HG03103 (cell line): ENCODE measurements at regions not wholly inside any gene's neighbourhood (a gene's known extent, or its start where the extent isn't known, plus 50 kb on each side); places are given as distances from the start of the nearest gene placed in this dataset.

Experiments used
- ATAC-seq: cut with Tn5 transposase; IDR thresholded peaks from one replicate; pipeline ENCODE4 v1.9.1; 2021; ENCODE audit warnings: low read depth; ENCODE audit not compliant: unreplicated experiment

GRCh38 chr5:135128361-135128760 is 94.3 kb upstream of the PITX1 start:
- no peak for ATAC-seq

GRCh38 chr5:135127439-135128240 is 93.6 kb upstream of the PITX1 start:
- ATAC-seq = no peak

DNA sequence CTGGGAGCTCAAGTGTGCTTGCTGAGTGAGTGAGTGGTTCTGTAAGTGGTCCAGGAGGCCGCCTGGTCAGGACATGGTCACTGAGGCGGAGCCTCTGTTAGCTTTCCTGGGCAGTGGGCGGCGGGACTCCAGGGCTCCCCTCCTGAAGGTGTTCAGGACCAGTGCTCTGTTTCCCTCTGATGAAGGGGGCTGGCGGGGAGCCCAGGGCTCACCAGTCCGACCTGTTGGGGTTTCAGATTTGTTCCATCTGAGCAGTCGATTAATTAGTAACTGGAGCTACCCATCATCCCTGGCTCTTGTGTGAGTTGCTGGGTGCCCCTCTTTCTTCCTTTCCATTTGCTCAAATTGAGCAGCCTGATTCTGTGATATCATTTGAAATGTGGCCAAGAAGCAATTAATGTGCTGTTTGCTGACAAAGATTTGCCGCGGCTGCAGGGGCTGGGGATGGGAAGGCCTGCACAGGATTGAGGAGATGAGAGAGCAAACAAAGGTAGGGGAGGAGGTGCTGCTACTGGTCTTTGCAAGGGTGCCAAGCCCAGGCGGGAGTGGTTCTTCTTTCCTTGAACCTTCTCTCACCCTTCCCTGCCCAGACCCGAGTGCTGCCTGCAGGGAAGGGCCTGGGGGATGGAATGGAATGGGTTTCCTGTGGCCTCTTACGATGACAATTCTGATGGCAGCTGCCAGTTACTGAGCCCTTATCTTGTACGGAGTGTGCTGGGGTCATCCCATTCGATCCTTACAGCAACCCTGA is 92.8 kb upstream of the PITX1 start:
- no peak for ATAC-seq

DNA sequence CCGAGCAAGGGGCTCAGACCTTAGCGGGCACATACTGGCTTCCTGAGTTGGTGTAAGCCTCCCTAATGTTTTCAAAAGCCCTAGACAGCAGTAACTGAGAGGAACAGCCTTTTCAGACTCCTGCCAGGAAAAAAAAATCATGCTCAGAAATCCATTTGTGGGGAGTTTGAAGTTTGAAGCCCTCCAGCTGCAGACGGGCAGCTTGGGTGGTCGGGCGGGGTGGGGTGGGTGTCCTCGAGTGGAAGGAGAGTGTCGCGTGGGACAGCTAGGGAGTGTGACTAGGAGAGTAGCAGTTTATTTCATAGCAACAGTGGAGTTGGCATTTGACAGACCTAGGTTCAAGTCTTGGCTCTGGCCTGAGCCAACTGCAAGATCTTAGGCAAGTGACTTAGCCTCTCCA is 90.7 kb upstream of the PITX1 start:
- ATAC-seq = no peak

DNA sequence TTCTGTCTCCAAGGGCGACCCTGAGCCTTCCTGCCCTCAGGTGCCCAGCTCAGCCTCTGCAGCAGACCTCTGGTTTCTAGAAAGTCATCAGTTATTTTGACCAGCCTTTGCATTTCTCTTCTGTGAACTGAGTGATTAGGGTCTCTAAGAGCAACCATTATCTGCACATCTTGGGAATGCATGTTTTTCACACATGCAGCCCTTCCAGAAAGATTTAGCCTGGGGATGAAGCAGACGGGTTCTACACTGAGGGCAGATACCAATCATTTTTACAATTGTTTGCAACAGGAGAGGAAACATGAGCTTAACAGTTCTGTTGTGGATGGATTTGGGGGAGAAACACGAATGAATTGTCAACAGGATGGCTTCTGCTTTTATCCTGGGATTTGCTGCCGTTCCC is 90.1 kb upstream of the PITX1 start:
- ATAC-seq = no peak

GRCh38 chr5:135122797-135123196 is 88.8 kb upstream of the PITX1 start:
- no peak for ATAC-seq

DNA sequence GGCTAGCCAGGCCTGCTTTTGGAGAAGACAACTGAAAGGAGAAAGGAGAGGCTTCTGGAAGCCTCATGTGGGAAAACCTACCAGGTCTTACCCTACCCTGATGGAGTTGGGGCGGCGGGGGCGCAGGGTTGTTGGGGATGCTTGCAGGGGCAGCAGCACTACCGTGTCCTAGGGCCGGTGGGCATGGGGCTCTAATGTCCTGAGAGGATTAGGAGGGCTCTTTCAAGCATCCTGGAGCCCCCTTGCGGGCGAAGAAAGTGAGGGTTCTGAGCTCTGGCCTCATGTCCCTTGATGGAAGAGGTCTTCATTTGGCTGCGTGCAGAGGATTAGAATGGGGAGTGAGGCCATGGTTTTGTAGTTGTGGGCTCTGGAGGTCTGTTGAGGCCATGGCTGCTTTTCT is 86.9 kb upstream of the PITX1 start:
- no peak for ATAC-seq

GRCh38 chr5:135119481-135119880 is 85.5 kb upstream of the PITX1 start:
- no peak for ATAC-seq

GRCh38 chr5:135117590-135117989 is 83.6 kb upstream of the PITX1 start:
- ATAC-seq = no peak

GRCh38 chr5:135116160-135116561 is 82.1 kb upstream of the PITX1 start:
- ATAC-seq = no peak

DNA sequence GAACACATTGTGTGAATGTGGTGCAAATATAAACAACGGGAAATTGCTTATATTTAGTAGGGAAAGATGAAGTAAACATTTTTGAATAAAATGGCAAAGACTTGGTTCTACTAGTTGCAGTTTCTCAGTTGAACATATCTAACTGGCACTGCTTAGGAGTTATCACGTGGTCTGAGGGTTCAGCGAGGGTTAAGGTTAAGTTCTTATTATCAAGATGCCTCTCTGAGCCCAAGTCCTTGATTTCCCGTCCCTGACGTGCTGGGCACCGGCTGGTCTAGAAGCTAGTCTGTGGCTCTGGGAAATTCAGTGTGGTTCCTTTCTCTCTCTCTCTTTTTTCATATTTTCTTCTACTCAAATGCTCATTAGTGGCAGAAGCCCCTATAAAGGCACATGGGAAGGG is 81.6 kb upstream of the PITX1 start:
- ATAC-seq = no peak

GRCh38 chr5:135114759-135115158 is 80.7 kb upstream of the PITX1 start:
- ATAC-seq = no peak

DNA sequence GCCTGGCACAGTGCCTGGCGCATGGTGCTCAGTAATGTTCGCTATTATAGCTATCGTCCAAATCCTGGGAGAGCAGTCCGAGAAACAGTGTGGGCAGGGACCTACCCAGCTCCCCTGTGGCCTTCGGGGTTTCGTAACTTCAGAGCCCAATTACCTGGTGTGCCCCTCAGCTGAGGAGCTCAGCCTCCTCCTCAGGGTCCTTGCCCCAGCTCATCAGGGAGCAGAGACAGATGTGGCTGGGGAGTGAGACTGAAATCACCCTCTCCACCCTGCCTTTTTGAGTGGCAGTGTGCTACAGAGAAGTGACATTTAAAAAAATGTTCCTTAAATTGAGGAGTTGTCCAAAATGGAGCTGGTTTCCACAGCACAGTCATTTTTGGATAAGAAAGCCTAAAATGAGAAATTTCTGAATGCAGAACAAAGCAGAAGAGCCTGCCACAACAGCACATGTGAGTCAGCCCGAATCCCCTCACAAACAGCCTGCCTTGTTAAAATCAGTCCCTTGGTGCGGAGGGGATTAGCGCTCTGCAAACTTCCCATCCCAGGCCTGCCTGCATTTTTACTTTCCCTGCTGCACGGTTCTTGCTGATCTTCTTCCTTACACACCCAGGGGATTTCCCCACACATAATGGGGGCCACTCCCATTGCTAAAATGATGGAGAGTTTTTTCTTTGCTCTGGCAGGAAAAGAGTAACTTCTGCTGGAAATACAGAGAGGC is 78.1 kb upstream of the PITX1 start:
- no peak for ATAC-seq

DNA sequence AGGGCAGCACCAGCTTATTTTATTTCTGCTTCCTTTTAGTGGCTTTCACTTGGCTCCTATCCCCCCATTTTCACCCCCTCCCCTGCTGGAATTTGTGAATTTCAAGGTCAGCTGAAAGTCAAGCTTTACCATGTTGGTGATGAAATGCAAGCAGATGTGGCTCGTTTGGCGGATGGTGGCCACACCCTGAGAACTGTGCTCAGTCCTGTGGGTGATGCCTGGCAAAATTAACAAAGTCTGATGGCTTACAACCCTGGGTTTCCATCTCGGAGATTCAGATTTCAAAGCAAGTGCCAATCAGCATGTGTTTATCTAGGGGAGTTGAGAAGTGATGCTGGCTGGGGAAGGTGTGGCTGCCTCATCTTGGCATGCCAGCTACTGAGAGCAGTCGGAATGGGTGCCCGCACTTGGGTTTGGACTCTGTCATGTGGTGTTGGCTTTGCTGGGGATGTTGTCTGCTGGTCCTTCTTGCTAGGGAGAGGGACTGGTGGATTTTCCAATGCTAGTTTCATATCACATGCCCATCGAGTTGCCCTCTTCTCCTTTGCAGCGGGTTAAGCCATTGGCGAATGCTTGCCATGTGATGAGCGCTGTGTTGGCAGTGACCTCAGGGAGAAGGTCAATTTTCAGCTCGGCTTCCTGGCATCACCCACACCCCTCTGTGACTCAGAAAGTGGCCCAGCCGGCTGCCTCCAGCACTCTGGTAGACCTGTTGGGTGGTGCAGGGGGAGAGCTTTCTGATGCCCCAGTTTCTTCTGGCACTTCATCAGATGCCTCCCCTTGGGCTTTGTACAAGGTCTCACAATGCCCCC is 77.0 kb upstream of the PITX1 start:
- ATAC-seq = no peak

DNA sequence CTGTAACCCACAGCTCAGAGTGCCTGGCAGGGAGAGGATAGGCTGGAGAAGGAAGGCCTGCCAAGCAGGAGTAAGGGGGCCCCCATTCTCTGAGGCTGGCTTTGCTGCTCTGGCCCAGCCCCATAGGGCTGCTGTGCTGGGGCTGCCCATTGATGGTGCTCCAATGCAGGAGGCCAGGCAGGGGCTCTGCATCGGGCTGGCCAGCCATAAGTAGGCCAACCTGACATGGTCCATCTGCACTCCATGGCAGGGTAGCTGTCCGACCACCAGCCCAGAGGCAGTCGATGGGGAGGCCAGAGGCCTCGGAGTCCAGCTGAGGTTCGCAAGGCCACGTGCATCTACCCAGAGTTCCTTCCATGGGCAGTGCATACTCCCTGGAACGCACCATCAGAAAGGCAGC is 75.0 kb upstream of the PITX1 start:
- no peak for ATAC-seq

DNA sequence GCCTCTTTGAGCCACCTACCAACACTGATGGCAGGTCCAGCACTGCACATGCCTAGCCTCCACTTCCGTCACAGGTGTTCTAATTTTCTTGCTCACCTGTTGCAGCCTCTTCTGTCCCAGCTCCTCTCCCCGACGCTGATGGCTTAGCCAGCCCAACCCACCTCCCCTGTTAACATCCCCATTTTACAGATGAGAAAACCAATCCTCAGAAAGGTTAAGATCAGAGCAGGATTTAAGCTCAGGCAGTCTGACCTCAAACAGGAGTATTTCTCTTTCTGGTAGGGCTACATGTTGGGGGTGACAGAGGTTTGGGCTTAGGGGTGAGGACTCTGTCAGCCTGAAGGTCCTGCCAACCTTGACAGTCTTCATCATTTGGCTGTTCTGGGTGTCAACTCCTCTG is 74.5 kb upstream of the PITX1 start:
- no peak for ATAC-seq

- ATAC-seq = no peak
These were observed 74.0 kb upstream of the PITX1 start for GRCh38 chr5:135107986-135108385.

GRCh38 chr5:135106610-135107471 is 72.8 kb upstream of the PITX1 start:
- no peak for ATAC-seq

GRCh38 chr5:135106136-135106535 is 72.1 kb upstream of the PITX1 start:
- ATAC-seq = no peak

DNA sequence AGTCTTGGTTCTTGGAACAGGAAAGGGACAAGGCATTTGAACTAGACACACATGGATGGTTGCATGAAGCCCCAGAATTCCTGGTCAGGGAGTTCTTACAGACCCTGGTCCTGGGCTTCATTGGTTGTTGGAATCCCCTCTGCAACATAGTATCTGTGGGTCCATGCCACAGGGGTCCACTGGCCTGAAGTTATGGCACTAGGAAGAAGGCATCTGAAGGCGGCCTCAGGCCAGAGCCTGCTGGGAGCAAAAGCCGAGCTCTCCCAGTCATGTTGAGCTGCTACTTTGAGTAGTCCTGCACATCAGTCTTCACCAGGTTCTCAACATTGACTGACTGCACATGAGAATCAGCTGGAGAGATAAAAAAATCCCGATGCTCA is 71.1 kb upstream of the PITX1 start:
- no peak for ATAC-seq
